H1 (cell line): ENCODE measurements at regions not wholly inside any gene's neighbourhood (a gene's known extent, or its start where the extent isn't known, plus 50 kb on each side); places are given as distances from the start of the nearest gene placed in this dataset.

Experiments used
- CTCF ChIA-PET: fragments of 300-600 bp; sonication (Branson Sonifier 250); formaldehyde crosslinking; loops from one replicate; lab custom pipeline; 2021; ENCODE audit not compliant: partially characterized antibody; lab: Charles Lee
- POLR2A ChIA-PET: fragments of 300-600 bp; sonication (Branson Sonifier 250); formaldehyde crosslinking; loops from one replicate; lab custom pipeline; 2021; ENCODE audit warnings: inconsistent platforms; ENCODE audit not compliant: partially characterized antibody; lab: Charles Lee
- DNase-seq, 2 experiments: peaks; one replicate each; pipeline versions ENCODE4 v3.0.0 to v3.0.0-alpha.2; 2010 to 2022; ENCODE audit warnings: low spot score in 2 of 2, low read depth in 1 of 2, mixed read lengths in 1 of 2
- FAIRE-seq: peaks from 2 replicates; lab custom pipeline; 2011; peaks lifted over from hg19 to GRCh38; lab: Jason Lieb, UNC
- H2AFZ ChIP-seq: 2 replicates; pipeline ENCODE4 v1.8.1; 2012; ENCODE audit warnings: low read length, inconsistent platforms
- H2AK5ac ChIP-seq: 2 replicates; pipeline ENCODE4 v1.6.1; 2013; ENCODE audit warnings: low read depth, low read length
- H2BK120ac ChIP-seq: replicated peaks from 2 replicates; pipeline ENCODE3; 2013; ENCODE audit warnings: low read depth, low read length, inconsistent platforms
- H2BK12ac ChIP-seq: 2 replicates; pipeline ENCODE4 v1.6.1; 2013; ENCODE audit warnings: low read depth, low read length
- H2BK15ac ChIP-seq: 2 replicates; pipeline ENCODE4 v1.6.1; 2013; ENCODE audit warnings: low read length
- H2BK20ac ChIP-seq: 2 replicates; pipeline ENCODE4 v1.6.1; 2013; ENCODE audit warnings: low read length
- H2BK5ac ChIP-seq: 2 replicates; pipeline ENCODE4 v1.6.1; 2013; ENCODE audit warnings: low read depth, low read length
- H3K14ac ChIP-seq: 2 replicates; pipeline ENCODE4 v1.6.1; 2013; ENCODE audit warnings: inconsistent platforms; ENCODE audit not compliant: insufficient read length
- H3K18ac ChIP-seq: 2 replicates; pipeline ENCODE4 v1.6.1; 2013; ENCODE audit warnings: low read length; ENCODE audit errors: extremely low read depth
- H3K23ac ChIP-seq: 2 replicates; pipeline ENCODE4 v1.6.1; 2013; ENCODE audit warnings: inconsistent platforms; ENCODE audit not compliant: insufficient read length
- H3K23me2 ChIP-seq: 2 replicates; pipeline ENCODE4 v1.6.1; 2013; ENCODE audit warnings: low read depth, low read length
- H3K27ac ChIP-seq: 2 replicates; pipeline ENCODE4 v1.6.1; 2011; ENCODE audit warnings: low read depth, low read length, inconsistent platforms
- H3K27me3 ChIP-seq, 4 experiments: replicated peaks in 1 of 4; 1 replicate in 1 of 4; 2 replicates in 3 of 4; pipeline versions ENCODE4 v1.6.1 to v1.8.1; 2011 to 2013; ENCODE audit warnings: low read length in 3 of 4, mild to moderate bottlenecking in 3 of 4, inconsistent platforms in 2 of 4, mixed read lengths in 2 of 4, moderate library complexity in 1 of 4; ENCODE audit not compliant: control insufficient read depth in 3 of 4, insufficient read depth in 3 of 4; ENCODE audit errors: extremely low read depth in 1 of 4
- H3K36me3 ChIP-seq, 4 experiments: 2 replicates each; pipeline versions ENCODE4 v1.6.1 to v1.8.1; 2011 to 2013; ENCODE audit warnings: mild to moderate bottlenecking in 4 of 4, low read length in 3 of 4, moderate library complexity in 2 of 4, control low read depth in 1 of 4, inconsistent platforms in 1 of 4; ENCODE audit not compliant: insufficient read depth in 4 of 4, control insufficient read depth in 2 of 4
- H3K4ac ChIP-seq: replicated peaks from 2 replicates; pipeline ENCODE3; 2013; ENCODE audit warnings: low read length, low read depth, mixed read lengths, inconsistent platforms; ENCODE audit not compliant: insufficient read length
- H3K4me1 ChIP-seq, 4 experiments: replicated peaks in 1 of 4; 1 replicate in 1 of 4; 2 replicates in 3 of 4; pipeline versions ENCODE4 v1.6.1 to v1.8.1; 2011 to 2013; ENCODE audit warnings: low read length in 3 of 4, inconsistent platforms in 2 of 4, mixed read lengths in 1 of 4; ENCODE audit not compliant: insufficient read depth in 4 of 4, control insufficient read depth in 3 of 4
- H3K4me2 ChIP-seq, 2 experiments: 2 replicates each; pipeline versions ENCODE4 v1.6.1 to v1.8.1; 2011 to 2013; ENCODE audit warnings: low read depth in 2 of 2, low read length in 2 of 2, control low read depth in 1 of 2, inconsistent platforms in 1 of 2, mild to moderate bottlenecking in 1 of 2; ENCODE audit not compliant: insufficient read depth in 1 of 2
- H3K4me3 ChIP-seq, 4 experiments: fragments of 200-600, 300-600 bp in 1 of 4; sonication (generic), shearing (Covaris generic), sonication (Bioruptor Twin) in 1 of 4; 2 replicates each; pipeline versions ENCODE4 v1.5.1 to v1.8.1; 2011 to 2016; ENCODE audit warnings: low read length in 4 of 4, low read depth in 3 of 4, control low read depth in 2 of 4, inconsistent platforms in 2 of 4, mild to moderate bottlenecking in 2 of 4, mixed read lengths in 1 of 4, moderate library complexity in 1 of 4; ENCODE audit not compliant: insufficient read depth in 2 of 4; ENCODE audit errors: extremely low read depth in 1 of 4
- H3K56ac ChIP-seq: replicated peaks from 2 replicates; pipeline ENCODE3; 2013; ENCODE audit warnings: low read depth, mild to moderate bottlenecking, mixed read lengths, low read length, inconsistent platforms; ENCODE audit not compliant: insufficient read length
- H3K79me1 ChIP-seq: 2 replicates; pipeline ENCODE4 v1.6.1; 2013; ENCODE audit warnings: low read depth, low read length, control low read depth
- H3K79me2 ChIP-seq, 2 experiments: 2 replicates each; pipeline versions ENCODE4 v1.6.1 to v1.8.1; 2012 to 2013; ENCODE audit warnings: low read length in 2 of 2, mild to moderate bottlenecking in 2 of 2, inconsistent platforms in 1 of 2; ENCODE audit not compliant: insufficient read depth in 2 of 2, control insufficient read depth in 1 of 2
- H3K9ac ChIP-seq, 4 experiments: replicated peaks in 1 of 4; 1 replicate in 1 of 4; 2 replicates in 3 of 4; pipeline versions ENCODE4 v1.6.1 to v1.8.1; 2011 to 2013; ENCODE audit warnings: low read depth in 3 of 4, low read length in 3 of 4, control low read depth in 2 of 4, mild to moderate bottlenecking in 2 of 4, moderate library complexity in 2 of 4, inconsistent platforms in 1 of 4; ENCODE audit errors: extremely low read depth in 1 of 4
- H3K9me3 ChIP-seq, 2 experiments: 2 replicates each; pipeline versions ENCODE4 v1.6.1 to v1.8.1; 2012 to 2013; ENCODE audit warnings: mild to moderate bottlenecking in 2 of 2, moderate library complexity in 2 of 2, control low read depth in 1 of 2, inconsistent platforms in 1 of 2, low read depth in 1 of 2, low read length in 1 of 2, mixed read lengths in 1 of 2; ENCODE audit not compliant: insufficient read depth in 2 of 2
- H4K20me1 ChIP-seq, 2 experiments: replicated peaks in 1 of 2; 2 replicates each; pipeline versions ENCODE3 to v1.8.1; 2011 to 2013; ENCODE audit warnings: inconsistent platforms in 2 of 2, low read length in 2 of 2, mild to moderate bottlenecking in 1 of 2; ENCODE audit not compliant: insufficient read depth in 2 of 2, control insufficient read depth in 1 of 2
- H4K5ac ChIP-seq: 2 replicates; pipeline ENCODE4 v1.6.1; 2013; ENCODE audit warnings: low read length, low read depth, mixed read lengths, inconsistent platforms; ENCODE audit not compliant: insufficient read length
- H4K8ac ChIP-seq: 2 replicates; pipeline ENCODE4 v1.8.0; 2013; ENCODE audit warnings: mild to moderate bottlenecking, moderate library complexity, low read length, inconsistent platforms; ENCODE audit not compliant: insufficient read depth; ENCODE audit errors: extremely low read depth
- H4K91ac ChIP-seq: replicated peaks from 2 replicates; pipeline ENCODE3; 2013; ENCODE audit warnings: low read length, mixed read lengths, inconsistent platforms; ENCODE audit not compliant: insufficient read length
- NANOG ChIP-seq: IDR thresholded peaks from 2 replicates; pipeline ENCODE4 v1.6.1; 2011; ENCODE audit warnings: low read length, low read depth, mild to moderate bottlenecking, inconsistent platforms; ENCODE audit not compliant: insufficient read depth, poor library complexity, severe bottlenecking
- RAD21 ChIP-seq, 2 experiments: IDR thresholded peaks in 1 of 2; conservative IDR thresholded peaks in 1 of 2; 2 replicates each; pipeline ENCODE4 v1.6.1; 2011; ENCODE audit warnings: low read depth in 2 of 2, low read length in 2 of 2, improper control_type of control experiment in 1 of 2, inconsistent platforms in 1 of 2, mild to moderate bottlenecking in 1 of 2, moderate library complexity in 1 of 2
- WGBS, 2 experiments: shearing (Covaris generic) in 1 of 2; methylation state at CpG; one replicate each; pipeline versions ENCODE4 v1.1.6 to v1.1.7; 2013 to 2015; ENCODE audit warnings: low lambda C conversion rate in 2 of 2, mixed read lengths in 2 of 2, inconsistent platforms in 1 of 2, low coverage in 1 of 2, missing lambda C conversion rate in 1 of 2; ENCODE audit not compliant: insufficient replicate concordance in 2 of 2, insufficient coverage in 1 of 2, insufficient read length in 1 of 2; ENCODE audit errors: extremely low coverage in 1 of 2, missing lambda C conversion rate in 1 of 2; 5-methylcytosine and 5-hydroxymethylcytosine counted together

GRCh38 chr10:4546500-4546899 is 279.5 kb upstream of the AKR1E2 start:
- no peaks in the 10 kb centered on the region for H4K20me1 ChIP-seq
- H4K8ac ChIP-seq: no peak overlapping the region
- no peak overlapping the region for H3K27ac ChIP-seq
- H3K36me3 ChIP-seq: no peaks in the 10 kb centered on the region
- no peaks in the 10 kb centered on the region for H3K9me3 ChIP-seq
- no peak overlapping the region for H4K91ac ChIP-seq
- no peak overlapping the region for H3K4ac ChIP-seq
- CTCF ChIA-PET: no interaction called here
- no peak overlapping the region for H3K14ac ChIP-seq
- POLR2A ChIA-PET: no interaction called here
- H2BK5ac ChIP-seq: no peak overlapping the region
- no peaks in the 10 kb centered on the region for H3K79me2 ChIP-seq
- TF ChIP-seq RAD21 (IDR thresholded peaks at IDR 0.05 in 1 of 2, conservative IDR thresholded peaks at IDR 0.05 in 1 of 2; ENCODE audit: low read depth in 2 of 2, low read length in 2 of 2): no peak
- no peak for TF ChIP-seq NANOG
- no peak overlapping the region for H3K4me2 ChIP-seq
- H3K23me2 ChIP-seq: no peaks in the 10 kb centered on the region
- no peak overlapping the region for H2BK20ac ChIP-seq
- DNase-seq: no peak
- H3K4me3 ChIP-seq: no peak overlapping the region
- H2BK12ac ChIP-seq: no peak overlapping the region
- no peak overlapping the region for H2AK5ac ChIP-seq
- H2BK120ac ChIP-seq: no peak overlapping the region
- no peaks in the 10 kb centered on the region for H3K79me1 ChIP-seq
- WGBS, 2 experiments: 92% methylated on average over 7 of the region's 7 CpGs; no CpG with 5 or more reads in 1 of the 2 experiments
- FAIRE-seq: no peak
- no peak overlapping the region for H4K5ac ChIP-seq
- no peaks in the 10 kb centered on the region for H3K27me3 ChIP-seq
- H2BK15ac ChIP-seq: no peak overlapping the region
- H3K9ac ChIP-seq: no peak overlapping the region
- no peaks in the 10 kb centered on the region for H3K4me1 ChIP-seq
- no peak overlapping the region for H3K18ac ChIP-seq
- H2AFZ ChIP-seq: no peak overlapping the region
- H3K23ac ChIP-seq: no peak overlapping the region
- no peak overlapping the region for H3K56ac ChIP-seq
